HepG2 (cell line): ENCODE measurements at regions not wholly inside any gene's neighbourhood (a gene's known extent, or its start where the extent isn't known, plus 50 kb on each side); places are given as distances from the start of the nearest gene placed in this dataset.
A peak's percentile ranks its signal among the peaks of the same experiment; 100 is the strongest.

Source experiments
- ARHGAP35 ChIP-seq: sonication (generic); formaldehyde crosslinking; IDR thresholded peaks from 2 replicates; pipeline ENCODE4 v1.9.0; 2022; ENCODE audit warnings: mild to moderate bottlenecking, inconsistent platforms, moderate library complexity, missing genetic modification reagents, borderline replicate concordance
- ARID5B ChIP-seq: IDR thresholded peaks from 2 replicates; pipeline ENCODE4 v1.4.0; 2020; ENCODE audit warnings: mild to moderate bottlenecking, missing genetic modification reagents
- CENPT ChIP-seq: sonication (generic); formaldehyde crosslinking; IDR thresholded peaks from 2 replicates; pipeline ENCODE4 v1.8.0; 2022; ENCODE audit warnings: low read depth, mild to moderate bottlenecking, moderate library complexity, missing genetic modification reagents
- FOXA1 ChIP-seq, 2 experiments: fragments of 450-650 bp in 1 of 2; sonication (generic) in 1 of 2; formaldehyde crosslinking in 1 of 2; IDR thresholded peaks; 2 replicates each; pipeline versions ENCODE4 v1.4.0 to v1.6.1; 2016 to 2020; ENCODE audit warnings: missing genetic modification reagents in 1 of 2
- HNF1A ChIP-seq, 2 experiments: sonication (generic) in 1 of 2; formaldehyde crosslinking in 1 of 2; IDR thresholded peaks; 2 replicates each; pipeline versions ENCODE4 v1.4.0 to v1.6.1; 2016 to 2020; ENCODE audit warnings: borderline replicate concordance in 1 of 2, low read depth in 1 of 2, mild to moderate bottlenecking in 1 of 2, missing genetic modification reagents in 1 of 2
- ZBTB8A ChIP-seq: sonication (generic); formaldehyde crosslinking; IDR thresholded peaks from 2 replicates; pipeline ENCODE4 v1.4.0; 2020; ENCODE audit warnings: mild to moderate bottlenecking, low read depth, missing genetic modification reagents, borderline replicate concordance
- ZMYM3 ChIP-seq: sonication (generic); formaldehyde crosslinking; IDR thresholded peaks from 2 replicates; pipeline ENCODE4 v1.5.1; 2020; ENCODE audit warnings: mild to moderate bottlenecking, missing genetic modification reagents
- ZNF331 ChIP-seq: sonication (generic); formaldehyde crosslinking; IDR thresholded peaks from 2 replicates; pipeline ENCODE4 v1.4.0; 2020; ENCODE audit warnings: missing genetic modification reagents
- ZNF703 ChIP-seq: sonication (generic); formaldehyde crosslinking; IDR thresholded peaks from 2 replicates; pipeline ENCODE4 v1.5.1; 2020; ENCODE audit warnings: missing genetic modification reagents, mild to moderate bottlenecking, moderate library complexity, borderline replicate concordance

- TF ChIP-seq ZBTB8A (no peak), HNF1A (IDR thresholded peaks at IDR 0.05; ENCODE audit: low read depth) (no peak), HNF1A (CRISPR knock-in tag; IDR thresholded peaks at IDR 0.05; ENCODE audit: borderline replicate concordance) (no peak), ZNF703 (CRISPR knock-in tag) (no peak), CENPT (CRISPR knock-in tag) (no peak), ARHGAP35 (CRISPR knock-in tag) (no peak), FOXA1 (IDR thresholded peaks at IDR 0.05) (no peak), FOXA1 (CRISPR knock-in tag; IDR thresholded peaks at IDR 0.05) (peak; percentile 28; the same call in 1 of the 2 replicates), ARID5B (CRISPR knock-in tag) (peak; percentile 45; the same call in 1 of the 2 replicates), ZMYM3 (CRISPR knock-in tag) (no peak), ZNF331 (CRISPR knock-in tag) (no peak)
- TF ChIP-seq, all 625 proteins: peak for 20
Measured at GRCh38 chr4:89645482-89645881, 191.5 kb downstream of the SNCA start (continued).
